IMR-90 (cell line): ENCODE measurements at regions not wholly inside any gene's neighbourhood (a gene's known extent, or its start where the extent isn't known, plus 50 kb on each side); places are given as distances from the start of the nearest gene placed in this dataset.

ENCODE experiments used
- ATAC-seq: fragments of 200-7000 bp; cut with Tn5 transposase; 2 replicates; pipeline ENCODE4 v1.9.1; 2020; ENCODE audit warnings: low read depth, mild to moderate bottlenecking, moderate library complexity
- BruUV-seq: library from RNA; stranded (reverse); fragments of 400-500 nt; replicated peaks from 2 replicates; lab custom pipeline; 2021; lab: Mats Ljungman, UMichigan
- CTCF ChIA-PET: fragments of 300-600 bp; formaldehyde crosslinking; extraction: SDS; loops from one replicate; lab custom pipeline; 2021; ENCODE audit warnings: antibody characterized with exemption; lab: Yijun Ruan, JAX
- POLR2A ChIA-PET: fragments of 300-600 bp; sonication (Branson Sonifier 250); formaldehyde crosslinking; loops from one replicate; lab custom pipeline; 2022; ENCODE audit warnings: antibody characterized with exemption; ENCODE audit not compliant: unreplicated experiment; lab: Charles Lee
- DNase-seq: peaks from one replicate; pipeline ENCODE4 v3.0.0; 2013
- H2AFZ ChIP-seq: replicated peaks from 2 replicates; pipeline ENCODE3; 2013; ENCODE audit warnings: low read length, mild to moderate bottlenecking; ENCODE audit not compliant: poor library complexity
- H2AK5ac ChIP-seq: 2 replicates; pipeline ENCODE4 v1.6.1; 2013; ENCODE audit warnings: low read depth, low read length, inconsistent platforms
- H2AK9ac ChIP-seq: replicated peaks from 2 replicates; pipeline ENCODE3; 2013; ENCODE audit warnings: mild to moderate bottlenecking, low read depth, low read length, moderate library complexity; ENCODE audit not compliant: poor library complexity
- H2BK120ac ChIP-seq: 2 replicates; pipeline ENCODE4 v1.6.1; 2013; ENCODE audit warnings: low read depth, low read length, inconsistent platforms
- H2BK15ac ChIP-seq: 3 replicates; pipeline ENCODE4 v1.6.1; 2013; ENCODE audit warnings: low read depth, low read length, inconsistent platforms
- H2BK20ac ChIP-seq: 2 replicates; pipeline ENCODE4 v1.6.1; 2013; ENCODE audit warnings: low read depth, mild to moderate bottlenecking, inconsistent platforms, low read length, moderate library complexity
- H2BK5ac ChIP-seq: 2 replicates; pipeline ENCODE4 v1.6.1; 2013; ENCODE audit warnings: mild to moderate bottlenecking, low read depth, low read length, inconsistent platforms; ENCODE audit not compliant: poor library complexity, severe bottlenecking
- H3K14ac ChIP-seq: replicated peaks from 2 replicates; pipeline ENCODE4 v1.6.1; 2013; ENCODE audit warnings: low read depth, low read length, inconsistent platforms
- H3K18ac ChIP-seq: 2 replicates; pipeline ENCODE4 v1.6.1; 2013; ENCODE audit warnings: low read depth, low read length, control low read depth
- H3K23ac ChIP-seq: 2 replicates; pipeline ENCODE4 v1.6.1; 2013; ENCODE audit warnings: low read depth, low read length, inconsistent platforms
- H3K27ac ChIP-seq: 2 replicates; pipeline ENCODE4 v1.5.1; 2013; ENCODE audit warnings: mild to moderate bottlenecking, control low read depth, low read length; ENCODE audit not compliant: insufficient read depth
- H3K27me3 ChIP-seq: 2 replicates; pipeline ENCODE4 v1.6.1; 2013; ENCODE audit warnings: low read length; ENCODE audit not compliant: control insufficient read depth, insufficient read depth
- H3K36me3 ChIP-seq: 2 replicates; pipeline ENCODE4 v1.6.1; 2013; ENCODE audit warnings: low read length, mixed read lengths; ENCODE audit not compliant: control insufficient read depth, insufficient read depth
- H3K4ac ChIP-seq: 2 replicates; pipeline ENCODE4 v1.6.1; 2013; ENCODE audit warnings: low read depth, low read length, inconsistent platforms
- H3K4me1 ChIP-seq: 2 replicates; pipeline ENCODE4 v1.6.1; 2013; ENCODE audit warnings: low read length, mixed read lengths; ENCODE audit not compliant: control insufficient read depth, insufficient read depth
- H3K4me2 ChIP-seq: 2 replicates; pipeline ENCODE4 v1.6.1; 2013; ENCODE audit warnings: low read depth, mild to moderate bottlenecking, control low read depth, low read length, moderate library complexity
- H3K4me3 ChIP-seq: 2 replicates; pipeline ENCODE4 v1.5.1; 2013; ENCODE audit warnings: low read depth, mild to moderate bottlenecking, control low read depth, low read length, moderate library complexity; ENCODE audit not compliant: insufficient read depth
- H3K56ac ChIP-seq: 2 replicates; pipeline ENCODE4 v1.6.1; 2013; ENCODE audit warnings: low read length, inconsistent platforms; ENCODE audit not compliant: insufficient read depth; ENCODE audit errors: extremely low read depth
- H3K79me1 ChIP-seq, 2 experiments: 2 replicates each; pipeline ENCODE4 v1.6.1; 2013; ENCODE audit warnings: low read length in 2 of 2, inconsistent platforms in 1 of 2, low read depth in 1 of 2
- H3K9ac ChIP-seq: 2 replicates; pipeline ENCODE4 v1.6.1; 2013; ENCODE audit warnings: low read depth, low read length, control low read depth
- H3K9me1 ChIP-seq: 2 replicates; pipeline ENCODE4 v1.6.1; 2013; ENCODE audit warnings: low read length, inconsistent platforms; ENCODE audit not compliant: insufficient read depth
- H3K9me3 ChIP-seq: 2 replicates; pipeline ENCODE4 v1.6.1; 2013; ENCODE audit warnings: low read length; ENCODE audit not compliant: control insufficient read depth, insufficient read depth
- H4K20me1 ChIP-seq: 2 replicates; pipeline ENCODE4 v1.6.1; 2013; ENCODE audit warnings: low read length, inconsistent platforms; ENCODE audit not compliant: insufficient read depth
- H4K5ac ChIP-seq: 2 replicates; pipeline ENCODE4 v1.6.1; 2013; ENCODE audit warnings: mild to moderate bottlenecking, low read depth, low read length, control low read depth
- H4K8ac ChIP-seq, 2 experiments: 2 replicates each; pipeline ENCODE4 v1.6.1; 2013; ENCODE audit warnings: low read depth in 2 of 2, low read length in 2 of 2, control low read depth in 1 of 2, inconsistent platforms in 1 of 2
- H4K91ac ChIP-seq: 2 replicates; pipeline ENCODE4 v1.6.1; 2013; ENCODE audit warnings: low read depth, low read length, inconsistent platforms; ENCODE audit not compliant: insufficient read depth
- CEBPB ChIP-seq: IDR thresholded peaks from 2 replicates; pipeline ENCODE4 v1.6.1; 2012; ENCODE audit warnings: low read depth, low read length, improper control_type of control experiment
- CTCF ChIP-seq: conservative IDR thresholded peaks from 2 replicates; pipeline ENCODE4 v1.5.1; 2012; ENCODE audit warnings: mild to moderate bottlenecking, low read depth, low read length, improper control_type of control experiment
- FOS ChIP-seq: fragments of 150-350 bp; IDR thresholded peaks from 2 replicates; pipeline ENCODE4 v1.6.1; 2016; ENCODE audit warnings: low read depth, low read length
- MAZ ChIP-seq: IDR thresholded peaks from 2 replicates; pipeline ENCODE4 v1.6.1; 2012; ENCODE audit warnings: low read depth, mild to moderate bottlenecking, low read length, improper control_type of control experiment, moderate library complexity, borderline replicate concordance
- SMC3 ChIP-seq: fragments of 150-350 bp; IDR thresholded peaks from 2 replicates; pipeline ENCODE4 v1.6.1; 2016; ENCODE audit warnings: low read depth, mild to moderate bottlenecking, antibody characterized with exemption, low read length, moderate library complexity
- WGBS, 2 experiments: methylation state at CpG; one replicate each; pipeline versions ENCODE4 v1.1.5 to v1.1.7; 2013; ENCODE audit warnings: missing lambda C conversion rate in 2 of 2; ENCODE audit not compliant: insufficient read length in 1 of 2; ENCODE audit errors: extremely low coverage in 2 of 2; 5-methylcytosine and 5-hydroxymethylcytosine counted together
- dilution Hi-C: fragments of 300-500 bp; cut with HindIII; formaldehyde crosslinking; loops from one replicate; pipeline ENCODE4 v1.14.3; 2018; ENCODE audit warnings: low sequenced_read_pairs; ENCODE audit not compliant: unreplicated experiment
- in situ Hi-C: fragments of 300-500 bp; cut with MboI; formaldehyde crosslinking; loops from 3 replicates; pipeline ENCODE4 v1.14.3; 2019; ENCODE audit warnings: low sequenced_read_pairs, inconsistent platforms, mixed read lengths
- intact Hi-C: fragments of 100-400 bp; cut with micrococcal nuclease; formaldehyde crosslinking; loops from 2 replicates; pipeline ENCODE4 v1.10.0; 2022

- Histone ChIP-seq H3K4me2 (no peak overlapping the region), H4K91ac (no peak overlapping the region), H3K14ac (no peak overlapping the region), H3K9me3 (peaks cover 6% of the 10 kb centered on the region; the same call in 1 of the 2 replicates), H3K27ac (no peak overlapping the region), H3K18ac (no peak overlapping the region), H3K36me3 (no peaks in the 10 kb centered on the region), H4K20me1 (no peaks in the 10 kb centered on the region), H2AFZ (no peak overlapping the region), H2AK5ac (no peak overlapping the region), H3K4me3 (no peak overlapping the region), H2AK9ac (no peak overlapping the region), H3K56ac (no peak overlapping the region), H2BK20ac (no peak overlapping the region), H2BK5ac (no peak overlapping the region), H3K79me1 (no peaks in the 10 kb centered on the region), H3K27me3 (no peaks in the 10 kb centered on the region), H3K4ac (no peak overlapping the region), H3K23ac (no peak overlapping the region), H2BK15ac (no peak overlapping the region), H4K8ac (no peak overlapping the region), H2BK120ac (no peak overlapping the region), H4K5ac (no peak overlapping the region), H3K4me1 (no peaks in the 10 kb centered on the region), H3K9me1 (no peaks in the 10 kb centered on the region), H3K9ac (no peak overlapping the region)
- ATAC-seq (no peak), DNase-seq (no peak)
- intact Hi-C loops (no loop called here), dilution Hi-C loops (no loop called here), in situ Hi-C loops (loop anchor here (10.0 to 25.0 kb wide), 4 partner anchors 222 to 1097 kb away; no protein-coding TSS in a partner anchor)
- TF ChIP-seq CTCF: no peak
- no peak for TF ChIP-seq SMC3
- TF ChIP-seq FOS: no peak
- no peak for TF ChIP-seq CEBPB
- TF ChIP-seq MAZ: no peak
- no TSS peak for BruUV-seq
- CTCF ChIA-PET: interaction anchor here (2.0 kb wide), 1 partner anchor 751 kb away, joined by 5 read pairs; no protein-coding TSS in a partner anchor
- WGBS, 2 experiments: no CpG with 5 or more reads among the region's 2 CpGs
- POLR2A ChIA-PET: no interaction called here
Observed at GRCh38 chr15:26259581-26259980, 396.5 kb upstream of the ATP10A start.
